HG02759 (cell line): ENCODE measurements at regions not wholly inside any gene's neighbourhood (a gene's known extent, or its start where the extent isn't known, plus 50 kb on each side); places are given as distances from the start of the nearest gene placed in this dataset.

Experiments
- ATAC-seq: cut with Tn5 transposase; IDR thresholded peaks from one replicate; pipeline ENCODE4 v1.9.1; 2021; ENCODE audit warnings: mild to moderate bottlenecking, moderate library complexity; ENCODE audit not compliant: unreplicated experiment

GRCh38 chr13:34103854-34104253 lies 285.9 kb downstream of the RFC3 start:
- no peak for ATAC-seq

GRCh38 chr13:34104853-34105252 lies 286.9 kb downstream of the RFC3 start:
- no peak for ATAC-seq

- no peak for ATAC-seq
Observed at GRCh38 chr13:34107806-34108205, 289.9 kb downstream of the RFC3 start.

GRCh38 chr13:34108410-34108809 lies 290.5 kb downstream of the RFC3 start:
- ATAC-seq: no peak

- ATAC-seq: peak; percentile 60
Observed at GRCh38 chr13:34114581-34114980, 296.6 kb downstream of the RFC3 start.

- no peak for ATAC-seq
Observed at GRCh38 chr13:34116651-34117050, 298.7 kb downstream of the RFC3 start.

- ATAC-seq: no peak
Observed at GRCh38 chr13:34124666-34125306, 306.8 kb downstream of the RFC3 start.

GRCh38 chr13:34127523-34127922 lies 309.6 kb downstream of the RFC3 start:
- ATAC-seq: no peak

- ATAC-seq: no peak
Observed at GRCh38 chr13:34128661-34129060, 310.7 kb downstream of the RFC3 start.

GRCh38 chr13:34129436-34129835 lies 311.5 kb downstream of the RFC3 start:
- no peak for ATAC-seq

GRCh38 chr13:34137200-34137599 lies 319.3 kb downstream of the RFC3 start:
- no peak for ATAC-seq

GRCh38 chr13:34139660-34140227 lies 321.8 kb downstream of the RFC3 start:
- no peak for ATAC-seq

- no peak for ATAC-seq
Observed at GRCh38 chr13:34143637-34144036, 325.7 kb downstream of the RFC3 start.

GRCh38 chr13:34144142-34144541 lies 326.2 kb downstream of the RFC3 start:
- ATAC-seq: no peak

GRCh38 chr13:34145061-34145460 lies 327.1 kb downstream of the RFC3 start:
- no peak for ATAC-seq

GRCh38 chr13:34148359-34148758 lies 330.4 kb downstream of the RFC3 start:
- ATAC-seq: no peak

GRCh38 chr13:34151885-34152284 lies 333.9 kb downstream of the RFC3 start:
- no peak for ATAC-seq

- ATAC-seq: no peak
Observed at GRCh38 chr13:34152409-34152808, 334.5 kb downstream of the RFC3 start.

GRCh38 chr13:34152996-34153395 lies 335.0 kb downstream of the RFC3 start:
- ATAC-seq: no peak

- ATAC-seq: no peak
Observed at GRCh38 chr13:34153428-34154180, 335.7 kb downstream of the RFC3 start.

GRCh38 chr13:34155931-34156607 lies 338.1 kb downstream of the RFC3 start:
- no peak for ATAC-seq
